SK-N-SH (cell line): ENCODE measurements at regions not wholly inside any gene's neighbourhood (a gene's known extent, or its start where the extent isn't known, plus 50 kb on each side); places are given as distances from the start of the nearest gene placed in this dataset.

Source experiments
- CHD2 ChIP-seq: fragments of 150-350 bp; IDR thresholded peaks from 2 replicates; pipeline ENCODE4 v1.6.1; 2018; ENCODE audit warnings: low read length; ENCODE audit not compliant: partially characterized antibody
- EZH2phosphoT487 ChIP-seq: fragments of 200-600 bp; sonication (generic); IDR thresholded peaks from 2 replicates; pipeline ENCODE4 v1.6.1; 2017; ENCODE audit warnings: low read depth, mixed run types, mild to moderate bottlenecking, antibody characterized with exemption, moderate library complexity, borderline replicate concordance
- MXI1 ChIP-seq: IDR thresholded peaks from 2 replicates; pipeline ENCODE4 v1.6.1; 2012; ENCODE audit warnings: mild to moderate bottlenecking, low read depth, low read length, improper control_type of control experiment
- NFIC ChIP-seq: IDR thresholded peaks from 2 replicates; pipeline ENCODE4 v1.4.0; 2012; ENCODE audit warnings: borderline replicate concordance
- POLR2AphosphoS5 ChIP-seq: IDR thresholded peaks from 2 replicates; pipeline ENCODE4 v1.6.1; 2012; ENCODE audit warnings: low read depth, low read length
- RCOR1 ChIP-seq: fragments of 150-350 bp; IDR thresholded peaks from 2 replicates; pipeline ENCODE4 v1.6.1; 2017; ENCODE audit warnings: antibody characterized with exemption, low read length
- RFX5 ChIP-seq: IDR thresholded peaks from 2 replicates; pipeline ENCODE4 v1.6.1; 2012; ENCODE audit warnings: mild to moderate bottlenecking, improper control_type of control experiment, low read length
- SIN3A ChIP-seq: IDR thresholded peaks from 2 replicates; pipeline ENCODE4 v1.6.1; 2012; ENCODE audit warnings: low read depth, mild to moderate bottlenecking, low read length, moderate library complexity, borderline replicate concordance
- SMC3 ChIP-seq: IDR thresholded peaks from 2 replicates; pipeline ENCODE4 v1.6.1; 2012; ENCODE audit warnings: low read depth, low read length, improper control_type of control experiment
- TAF1 ChIP-seq: IDR thresholded peaks from 2 replicates; pipeline ENCODE4 v1.6.1; 2012; ENCODE audit warnings: low read depth, mild to moderate bottlenecking, low read length, moderate library complexity, borderline replicate concordance
- YY1 ChIP-seq: IDR thresholded peaks from 2 replicates; pipeline ENCODE4 v1.4.0; 2012; ENCODE audit warnings: low read depth, mild to moderate bottlenecking
- TF ChIP-seq, protein P1 (sequence below): fragments of 200-600 bp; sonication (generic); IDR thresholded peaks from 2 replicates; pipeline ENCODE4 v1.6.1; 2017; ENCODE audit warnings: antibody characterized with exemption, mild to moderate bottlenecking, moderate library complexity
- TF ChIP-seq, protein P2 (sequence below): IDR thresholded peaks from 2 replicates; pipeline ENCODE4 v1.4.0; 2012; ENCODE audit warnings: low read depth

DNA sequence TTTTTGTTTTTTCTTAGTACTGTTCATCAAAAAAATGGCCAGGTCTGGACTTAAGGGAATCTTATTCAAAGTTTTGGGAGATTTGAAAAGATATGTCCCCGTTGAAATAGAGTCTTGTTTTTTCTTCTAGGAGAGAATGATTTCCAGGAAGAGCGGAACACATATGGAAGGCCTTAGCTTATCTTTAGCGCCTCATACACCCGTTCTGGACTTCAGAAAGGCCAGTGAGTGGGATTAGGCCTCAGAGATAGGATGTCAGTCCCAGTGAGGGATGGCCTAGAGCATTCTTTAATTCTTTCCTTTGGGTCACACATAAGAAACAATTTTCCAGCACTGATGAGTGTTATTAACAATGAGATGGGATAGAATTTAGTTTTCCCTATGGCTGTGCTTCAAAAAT, 54.5 kb upstream of the HAND2 start:
- TF ChIP-seq, protein P1, sequence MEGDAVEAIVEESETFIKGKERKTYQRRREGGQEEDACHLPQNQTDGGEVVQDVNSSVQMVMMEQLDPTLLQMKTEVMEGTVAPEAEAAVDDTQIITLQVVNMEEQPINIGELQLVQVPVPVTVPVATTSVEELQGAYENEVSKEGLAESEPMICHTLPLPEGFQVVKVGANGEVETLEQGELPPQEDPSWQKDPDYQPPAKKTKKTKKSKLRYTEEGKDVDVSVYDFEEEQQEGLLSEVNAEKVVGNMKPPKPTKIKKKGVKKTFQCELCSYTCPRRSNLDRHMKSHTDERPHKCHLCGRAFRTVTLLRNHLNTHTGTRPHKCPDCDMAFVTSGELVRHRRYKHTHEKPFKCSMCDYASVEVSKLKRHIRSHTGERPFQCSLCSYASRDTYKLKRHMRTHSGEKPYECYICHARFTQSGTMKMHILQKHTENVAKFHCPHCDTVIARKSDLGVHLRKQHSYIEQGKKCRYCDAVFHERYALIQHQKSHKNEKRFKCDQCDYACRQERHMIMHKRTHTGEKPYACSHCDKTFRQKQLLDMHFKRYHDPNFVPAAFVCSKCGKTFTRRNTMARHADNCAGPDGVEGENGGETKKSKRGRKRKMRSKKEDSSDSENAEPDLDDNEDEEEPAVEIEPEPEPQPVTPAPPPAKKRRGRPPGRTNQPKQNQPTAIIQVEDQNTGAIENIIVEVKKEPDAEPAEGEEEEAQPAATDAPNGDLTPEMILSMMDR: no peak
- TF ChIP-seq EZH2phosphoT487: no peak
- no peak for TF ChIP-seq NFIC
- no peak for TF ChIP-seq YY1
- no peak for TF ChIP-seq TAF1
- TF ChIP-seq POLR2AphosphoS5: no peak
- no peak for TF ChIP-seq CHD2
- TF ChIP-seq RFX5: no peak
- no peak for TF ChIP-seq RCOR1
- no peak for TF ChIP-seq SMC3
- TF ChIP-seq, protein P2, sequence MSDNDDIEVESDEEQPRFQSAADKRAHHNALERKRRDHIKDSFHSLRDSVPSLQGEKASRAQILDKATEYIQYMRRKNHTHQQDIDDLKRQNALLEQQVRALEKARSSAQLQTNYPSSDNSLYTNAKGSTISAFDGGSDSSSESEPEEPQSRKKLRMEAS: no peak
- TF ChIP-seq MXI1: no peak
- TF ChIP-seq SIN3A: no peak
